GM19351 (cell line): ENCODE measurements at regions not wholly inside any gene's neighbourhood (a gene's known extent, or its start where the extent isn't known, plus 50 kb on each side); places are given as distances from the start of the nearest gene placed in this dataset.

Experiments
- ATAC-seq: cut with Tn5 transposase; IDR thresholded peaks from one replicate; pipeline ENCODE4 v1.9.1; 2021; ENCODE audit warnings: mild to moderate bottlenecking, moderate library complexity; ENCODE audit not compliant: unreplicated experiment

DNA sequence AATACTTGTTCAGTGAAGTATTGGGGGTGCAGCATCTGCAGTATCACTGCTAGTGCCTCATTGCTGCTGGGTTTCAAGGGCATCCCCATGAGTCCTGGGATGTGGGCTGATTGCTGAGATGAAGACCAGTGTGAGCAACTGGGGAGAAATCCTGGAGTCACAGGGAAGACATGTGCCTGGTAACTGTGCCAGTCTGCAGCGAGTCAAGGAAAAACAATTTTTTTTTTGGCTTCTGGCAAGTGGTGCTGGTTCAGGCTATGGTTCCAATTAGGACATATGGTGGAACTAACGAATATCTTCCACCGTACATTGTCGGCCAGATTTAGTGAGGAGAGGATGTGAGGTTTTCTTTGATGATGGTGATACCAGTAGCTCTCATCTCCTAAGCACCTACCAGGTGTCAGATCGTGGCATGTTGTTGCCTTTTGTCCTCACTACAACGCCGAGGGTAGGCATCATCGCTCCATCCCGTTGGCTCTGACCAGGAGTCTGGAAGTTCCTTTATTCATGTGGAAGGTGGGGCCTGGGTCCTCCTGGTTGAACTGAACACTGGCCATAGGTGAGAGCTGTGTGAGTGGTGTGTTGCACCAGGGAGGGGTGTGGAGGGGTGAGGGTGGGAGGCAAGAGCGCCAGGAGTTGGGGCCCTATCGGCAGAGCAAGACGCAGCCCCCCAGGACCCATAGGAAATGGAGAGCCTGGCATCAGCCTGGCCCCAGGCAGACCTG lies 118.0 kb upstream of the HS6ST1 start:
- no peak for ATAC-seq

DNA sequence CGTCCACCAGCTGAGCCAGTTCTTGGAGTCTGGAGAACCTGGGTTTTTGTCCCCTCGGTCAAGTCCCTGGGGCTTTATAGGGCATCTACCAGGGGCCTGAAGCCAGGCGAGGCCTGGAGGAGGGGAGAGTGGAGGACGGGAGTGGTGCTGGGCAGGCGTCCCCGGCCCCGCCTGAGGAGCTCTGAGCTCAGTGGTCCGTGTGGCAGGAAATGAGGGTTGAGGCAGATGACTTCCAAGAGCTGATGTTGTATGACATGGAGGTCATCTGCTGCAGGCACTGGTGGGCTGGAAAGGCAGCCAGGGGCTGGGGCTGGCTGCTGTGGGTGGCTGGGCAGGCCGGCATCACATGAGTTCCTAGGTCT lies 118.5 kb upstream of the HS6ST1 start:
- no peak for ATAC-seq

DNA sequence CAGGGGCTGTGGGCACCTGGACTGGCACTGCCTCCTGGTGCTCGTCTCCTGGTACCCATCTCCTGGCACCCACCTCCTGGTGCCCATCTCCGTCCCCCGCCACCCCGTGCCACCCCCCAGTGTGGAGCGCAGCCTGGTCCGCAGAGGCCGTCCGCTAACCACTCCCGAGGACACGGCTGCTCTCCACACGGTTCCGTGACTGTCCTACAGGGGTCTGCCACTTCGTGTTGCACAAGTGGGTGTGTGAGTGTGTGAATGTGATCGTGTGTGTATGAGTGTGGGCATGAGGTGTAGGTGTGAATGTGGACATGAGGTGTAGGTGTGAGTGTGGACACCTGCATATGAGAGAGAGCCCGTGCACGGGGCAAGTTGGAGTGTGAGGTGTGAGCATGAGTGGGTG lies 119.4 kb upstream of the HS6ST1 start:
- no peak for ATAC-seq

DNA sequence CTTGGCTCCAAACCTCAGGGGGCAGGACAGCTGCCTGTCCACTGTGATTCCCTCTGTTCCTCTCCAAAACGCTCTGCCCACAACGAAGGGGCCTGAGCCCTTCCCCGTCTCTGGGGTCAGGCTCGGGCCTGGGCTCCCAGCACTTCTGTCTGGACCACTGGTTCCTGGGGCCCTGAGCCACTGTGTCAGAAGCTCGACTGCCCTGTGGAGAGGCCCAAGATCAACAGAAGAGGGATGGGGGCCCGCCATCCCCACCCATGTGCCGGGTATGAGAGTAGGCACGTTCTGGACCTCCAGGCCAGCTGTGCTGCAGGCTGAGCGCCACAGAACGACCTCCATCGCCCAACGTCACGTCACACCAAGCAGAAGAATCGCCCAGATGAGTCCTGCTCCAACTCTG lies 119.9 kb upstream of the HS6ST1 start:
- ATAC-seq, result no peak

DNA sequence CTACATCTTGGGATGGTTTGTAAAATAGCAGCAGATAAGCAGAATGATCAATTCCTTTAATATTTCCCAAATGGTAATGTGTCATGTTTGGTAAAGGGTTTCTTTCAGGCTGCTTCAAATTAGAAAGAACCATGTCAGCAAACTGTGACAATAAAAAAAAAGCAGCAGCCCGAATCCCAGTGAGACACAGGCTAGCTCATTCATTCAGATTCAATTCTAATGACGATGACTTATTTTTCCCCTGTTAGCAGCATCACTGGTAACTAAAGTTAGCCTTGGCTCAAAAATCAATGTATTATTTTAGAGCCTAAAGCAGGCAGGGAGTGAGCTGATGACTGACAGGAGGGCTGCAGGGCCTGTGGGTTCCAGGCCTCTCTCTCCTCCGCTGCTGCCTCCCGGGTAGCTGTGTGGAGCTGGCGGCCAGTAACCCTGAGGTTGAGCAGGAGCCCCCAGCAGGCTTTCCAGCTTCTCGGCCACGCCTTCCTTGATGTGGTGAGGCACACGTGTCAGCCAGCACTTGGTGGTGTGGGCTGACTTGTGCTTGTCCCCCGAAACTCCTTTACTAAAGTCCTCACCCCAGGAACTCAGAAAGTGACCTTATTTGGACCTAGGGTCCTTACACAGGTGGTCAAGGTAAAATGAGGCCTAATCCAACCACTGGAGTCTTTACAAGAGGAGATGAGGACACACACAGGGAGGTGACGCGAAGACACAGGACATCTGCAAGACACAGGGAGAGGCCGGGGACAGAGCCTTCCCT lies 120.5 kb upstream of the HS6ST1 start:
- ATAC-seq, result no peak

DNA sequence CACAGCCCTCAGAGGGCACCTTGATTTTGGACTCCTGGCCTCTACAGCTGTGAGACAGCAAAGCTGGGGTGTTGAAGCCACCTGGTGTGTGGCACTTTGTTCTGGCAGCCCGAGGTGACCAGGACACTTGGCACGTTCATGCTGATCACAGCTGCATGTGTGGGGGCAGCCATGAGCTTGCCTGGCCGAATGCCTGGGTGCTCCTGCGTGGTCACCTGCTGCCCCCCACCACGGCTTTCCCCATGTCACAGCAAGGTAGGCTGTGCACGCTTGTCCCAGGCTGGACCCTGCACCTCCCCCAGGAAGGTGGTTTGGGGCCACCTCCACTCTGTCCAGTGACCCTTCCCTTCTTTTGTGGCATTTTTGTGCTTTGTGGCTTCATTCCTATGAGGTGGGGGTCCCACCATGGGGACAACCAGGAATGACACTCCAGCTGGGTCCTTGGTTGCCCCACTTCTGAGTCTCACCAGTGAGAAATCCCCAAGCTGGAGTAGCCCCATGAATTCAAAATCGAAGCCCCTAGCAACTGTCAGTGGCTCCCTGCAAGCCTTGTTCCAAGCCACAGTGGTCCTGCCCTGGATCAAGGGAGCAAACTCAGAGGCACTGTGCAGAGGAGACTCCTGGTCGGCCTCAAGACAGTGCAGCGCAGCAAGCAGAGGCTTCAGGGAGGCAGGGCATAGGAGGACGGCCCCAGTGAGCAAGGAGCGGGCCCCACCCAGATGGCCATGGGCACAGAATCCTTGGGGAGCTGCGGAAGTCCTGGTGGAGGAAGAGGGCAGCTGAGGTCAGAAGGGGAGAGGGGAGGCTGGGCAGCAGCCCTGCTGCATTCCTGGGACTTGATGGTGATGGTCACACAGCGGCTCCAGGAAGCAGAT lies 121.4 kb upstream of the HS6ST1 start:
- no peak for ATAC-seq

DNA sequence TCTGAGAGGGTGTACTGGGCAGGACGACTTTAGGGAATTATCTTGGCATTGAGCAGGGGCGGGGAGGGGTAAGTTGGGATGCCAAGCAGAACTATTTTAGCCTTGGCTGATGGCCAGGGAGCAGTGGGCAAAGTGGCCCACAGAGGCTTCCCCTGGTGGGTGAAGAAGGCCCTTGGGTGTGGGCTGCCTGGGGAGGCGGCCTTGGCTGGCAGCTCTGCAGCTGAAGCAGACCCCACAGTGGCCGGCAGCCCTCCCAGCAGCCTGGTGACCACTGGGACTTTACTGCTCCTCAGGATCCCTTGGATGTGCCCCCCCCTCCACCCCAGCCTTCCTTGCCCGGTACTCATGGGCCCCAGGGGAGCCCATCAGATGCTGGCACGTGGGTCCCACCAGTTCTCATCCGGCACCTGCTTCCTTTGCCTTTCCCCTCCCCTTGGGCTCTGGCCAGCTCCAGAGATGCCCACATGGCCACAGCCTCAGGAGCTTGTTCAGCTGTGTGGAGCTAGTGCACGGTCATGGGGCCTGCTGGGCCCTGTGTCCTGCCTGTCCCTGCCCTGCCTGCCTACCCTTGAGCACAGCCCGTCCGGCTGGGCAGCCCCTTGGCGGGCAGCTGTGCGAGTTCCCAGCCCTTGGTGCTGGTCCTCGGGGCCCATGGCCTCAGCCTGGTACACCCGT lies 122.1 kb upstream of the HS6ST1 start:
- no peak for ATAC-seq

DNA sequence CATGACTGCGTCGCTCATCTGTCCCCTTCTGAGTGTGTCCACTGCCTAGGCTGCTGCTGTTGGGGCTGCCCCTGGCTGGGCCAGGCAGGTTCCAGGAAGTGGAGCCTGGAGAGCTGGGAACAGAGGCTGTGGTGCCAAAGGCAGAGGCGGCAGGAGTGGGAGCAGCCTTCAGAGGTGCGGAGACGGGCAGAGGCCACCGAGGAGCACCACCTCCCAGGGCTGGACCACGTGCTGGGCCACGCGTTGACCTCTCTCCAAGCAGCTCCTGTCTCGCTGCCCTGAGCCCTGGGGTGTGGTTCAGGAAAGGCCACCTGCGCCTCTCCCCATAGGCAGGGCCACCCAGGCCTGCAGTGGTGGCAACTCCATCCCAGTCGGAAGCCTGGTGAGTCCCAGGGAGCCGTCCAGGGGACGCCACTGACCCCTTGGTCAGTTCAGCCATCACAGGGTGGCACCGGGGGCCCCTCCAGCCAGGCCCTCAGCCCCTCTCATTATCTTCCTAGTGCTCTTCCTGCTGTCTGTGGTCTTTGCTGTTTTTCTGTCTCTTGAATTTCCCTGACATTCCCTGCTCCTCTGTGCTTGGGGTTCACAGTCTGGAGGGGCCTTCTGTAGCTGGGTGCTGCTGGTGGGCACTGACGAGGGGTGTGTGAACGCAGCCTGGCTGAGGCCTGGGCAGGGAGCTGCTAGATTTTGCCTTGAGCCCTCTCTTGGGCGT lies 122.8 kb upstream of the HS6ST1 start:
- no peak for ATAC-seq

DNA sequence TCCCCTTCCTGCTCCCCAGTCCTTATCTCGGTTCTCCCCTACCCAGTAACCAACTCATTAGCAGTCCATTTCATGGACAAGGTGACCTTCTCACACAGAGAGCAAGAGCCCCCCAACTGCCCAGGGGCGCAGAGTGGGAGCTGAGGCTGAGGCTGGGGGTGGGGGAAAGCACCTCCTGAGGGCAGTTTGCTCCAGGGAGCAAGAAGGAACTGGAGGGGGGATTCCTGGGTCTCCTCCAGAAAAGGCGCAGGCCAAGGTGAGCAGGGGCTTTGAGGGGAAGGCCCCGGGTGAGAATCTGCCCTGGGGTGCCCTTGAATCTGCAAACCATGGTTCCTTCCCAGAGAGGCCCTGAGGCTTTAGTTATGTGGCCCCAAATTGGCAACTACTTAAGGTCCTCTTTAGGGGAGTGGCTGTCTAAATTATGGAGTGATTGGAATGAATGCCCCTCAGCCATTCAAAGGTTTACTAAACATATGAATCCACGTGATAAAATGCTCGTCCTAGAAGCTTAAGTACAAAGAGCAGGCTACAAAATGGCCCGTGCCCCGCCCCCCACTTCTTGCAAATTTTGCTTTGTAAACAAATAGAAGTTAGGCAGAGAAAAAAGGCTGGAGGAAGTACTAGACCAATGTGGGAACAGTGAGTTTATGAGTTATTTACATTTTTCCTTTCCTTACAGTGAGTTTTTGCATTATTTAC lies 123.5 kb upstream of the HS6ST1 start:
- no peak for ATAC-seq

DNA sequence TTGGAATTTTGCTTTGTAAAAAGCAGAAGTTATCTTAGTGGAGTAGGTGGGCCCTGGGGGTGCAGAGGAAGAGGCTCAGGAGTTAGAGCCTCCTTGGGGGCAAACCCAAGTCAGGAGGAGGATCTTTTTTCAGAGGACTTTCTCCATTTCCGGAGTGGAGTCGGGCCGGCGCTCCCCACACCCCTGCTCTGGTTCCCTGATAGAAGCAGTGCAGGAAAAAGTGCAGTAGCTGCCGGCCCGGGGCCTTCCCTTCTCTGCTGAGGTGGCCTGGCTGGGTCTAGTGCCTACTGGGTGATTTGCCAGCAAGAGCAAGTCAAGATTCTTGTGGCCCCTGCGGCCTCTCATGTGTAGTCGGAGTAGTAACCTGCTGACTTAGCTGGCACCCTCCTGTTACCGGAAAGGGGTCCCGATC lies 124.2 kb upstream of the HS6ST1 start:
- no peak for ATAC-seq

DNA sequence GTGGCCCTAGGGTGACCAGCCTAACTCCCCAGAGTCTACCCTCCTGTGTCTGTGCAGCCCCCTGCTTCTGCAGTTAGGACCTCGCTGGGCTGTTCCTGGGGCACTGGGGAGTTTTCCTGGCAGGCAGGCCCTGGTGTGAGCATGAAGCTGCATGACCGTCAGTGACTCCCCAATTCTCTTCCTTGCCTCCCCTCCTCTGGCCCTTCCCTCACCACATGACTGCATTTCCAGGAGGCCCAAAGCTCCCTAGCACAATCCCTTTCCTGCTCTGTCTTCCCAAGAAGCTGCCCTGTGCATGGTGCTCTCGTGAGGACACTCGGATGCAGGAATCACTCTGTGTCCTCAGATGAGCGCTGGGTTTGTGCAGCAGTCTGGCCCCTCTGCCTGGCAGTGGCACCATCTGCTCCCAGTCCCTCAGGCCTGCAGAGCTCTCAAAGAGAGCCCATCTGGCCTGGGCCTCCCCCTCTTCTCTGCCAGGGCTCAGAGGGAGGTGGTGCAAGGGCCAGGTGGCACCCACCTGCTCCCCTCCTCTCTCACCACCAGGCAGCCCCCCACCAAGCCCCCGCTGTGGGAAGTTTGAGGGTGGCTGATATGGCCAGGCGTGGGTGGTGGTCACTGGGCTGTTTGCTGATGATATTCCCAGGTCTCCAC lies 125.6 kb upstream of the HS6ST1 start:
- ATAC-seq, result no peak

DNA sequence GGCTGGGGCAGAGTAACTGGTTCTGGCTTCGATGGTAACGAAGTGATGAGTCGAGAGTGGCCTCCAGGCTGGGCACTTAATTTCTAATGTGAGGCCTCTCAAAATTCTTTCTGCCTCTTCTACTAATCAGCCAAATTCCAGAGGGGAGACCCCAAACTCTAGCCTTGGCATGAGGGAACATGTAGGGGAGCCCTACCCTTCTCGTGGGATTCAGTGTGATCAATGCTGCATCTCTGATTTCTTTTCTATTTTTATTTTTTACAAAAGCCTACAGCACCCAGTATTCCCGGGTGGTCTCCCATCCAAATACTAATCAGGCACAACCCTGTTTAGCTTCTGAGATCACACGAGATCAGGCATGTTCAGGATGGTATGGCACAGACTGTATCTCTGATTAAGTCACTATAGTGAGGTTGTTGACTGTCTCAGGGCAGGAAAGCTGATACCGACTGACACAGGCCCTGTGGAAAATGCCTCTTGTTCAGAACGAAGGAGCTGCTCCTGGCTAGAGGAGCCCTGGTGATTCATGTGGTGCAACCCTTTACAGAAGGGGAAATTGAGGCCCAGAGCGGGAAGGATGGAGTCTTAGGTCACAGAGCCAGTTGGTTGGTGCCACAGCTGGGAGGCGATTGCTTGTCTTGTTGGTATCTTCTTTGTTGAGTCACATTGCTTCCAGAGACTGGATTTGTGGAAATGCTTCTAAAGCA lies 126.3 kb upstream of the HS6ST1 start:
- ATAC-seq, result no peak

DNA sequence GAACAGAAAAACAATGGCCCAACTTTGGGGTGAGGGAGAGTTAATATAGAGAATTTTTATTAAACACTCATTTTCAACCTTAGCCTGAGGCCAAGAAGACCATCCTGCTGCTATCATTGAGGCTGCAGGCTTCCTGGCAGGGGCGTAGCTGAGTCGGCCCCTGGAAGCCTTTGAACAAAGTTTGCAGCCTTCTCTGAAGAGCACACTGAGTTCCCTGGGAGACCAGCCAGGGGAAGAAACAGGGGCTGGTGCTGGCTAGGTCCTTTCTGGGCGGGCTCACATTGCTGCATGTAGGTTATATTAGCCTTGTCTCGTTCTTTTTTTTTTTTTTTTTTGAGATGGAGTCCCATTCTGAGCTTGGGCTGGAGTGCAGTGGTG lies 126.8 kb upstream of the HS6ST1 start:
- no peak for ATAC-seq

DNA sequence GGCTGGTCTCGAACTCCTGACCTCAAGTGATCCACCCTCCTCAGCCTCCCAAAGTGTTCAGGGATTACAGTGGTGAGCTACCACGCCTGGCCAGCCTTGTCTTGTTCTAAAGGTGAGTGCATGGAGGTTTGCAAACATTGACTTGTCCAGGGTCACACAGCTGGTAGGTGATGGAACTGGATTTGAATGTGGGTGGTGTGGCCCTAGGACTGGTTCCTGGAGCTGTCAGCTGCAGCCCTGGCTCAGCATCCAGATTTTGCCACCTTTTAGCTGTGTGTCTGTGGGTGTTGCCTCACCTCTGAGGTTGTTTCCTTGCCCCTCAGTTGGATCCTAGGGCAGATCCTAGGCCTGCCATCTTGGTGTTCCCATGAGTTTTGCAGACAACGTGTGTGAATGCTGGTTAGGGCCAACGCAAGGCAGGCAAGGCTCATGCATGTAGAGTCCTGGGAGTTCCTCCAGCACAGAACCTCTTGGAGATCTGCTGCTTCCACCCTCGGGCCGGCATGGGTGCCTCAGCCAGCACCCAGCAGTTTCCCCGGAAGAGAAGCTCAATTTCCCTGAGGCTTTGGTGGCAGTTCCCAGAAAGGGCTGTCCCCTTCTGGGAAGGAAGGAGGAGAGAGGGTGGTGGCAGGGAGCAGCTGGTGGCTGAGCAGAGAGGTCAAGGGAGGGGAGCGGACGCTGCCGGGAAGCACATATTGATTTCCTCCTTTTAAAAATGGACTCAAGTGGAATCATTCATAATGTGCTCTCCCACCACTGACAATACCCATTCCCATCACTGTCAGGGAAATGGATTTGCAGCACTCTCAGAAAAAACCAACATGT lies 127.6 kb upstream of the HS6ST1 start:
- no peak for ATAC-seq

DNA sequence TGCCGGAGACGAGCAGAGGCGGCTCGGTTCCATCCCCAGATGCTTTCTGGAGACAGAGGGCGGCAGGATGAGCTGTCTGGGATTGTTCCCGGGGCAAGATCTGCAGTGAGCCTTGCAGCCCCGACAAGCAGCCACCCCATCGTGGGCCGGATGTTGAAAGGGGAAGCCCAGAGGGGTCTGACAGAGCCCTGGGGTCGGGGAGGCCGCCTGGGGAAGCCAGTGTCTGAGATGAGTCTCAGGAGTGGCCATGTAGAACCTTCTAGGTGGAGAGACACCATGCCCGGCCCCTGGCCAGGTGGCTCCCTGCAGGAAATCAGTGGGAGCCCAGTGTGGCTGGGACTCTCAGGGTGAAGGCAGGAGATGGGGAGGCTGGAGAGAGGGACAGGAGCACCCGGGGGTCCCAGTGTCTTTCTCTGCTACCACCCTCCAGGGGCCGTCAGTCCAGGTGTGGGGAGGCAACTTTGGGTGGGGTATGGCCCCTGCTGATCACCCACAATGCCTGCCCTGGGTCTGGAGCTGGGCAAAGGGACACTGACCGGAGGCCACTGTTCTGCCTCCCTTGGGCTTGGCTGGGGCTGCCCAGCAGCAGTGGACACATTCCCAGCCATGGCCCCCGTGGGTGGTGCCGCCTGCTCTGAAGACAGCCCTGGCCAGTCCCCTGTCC lies 128.3 kb upstream of the HS6ST1 start:
- ATAC-seq, result no peak

DNA sequence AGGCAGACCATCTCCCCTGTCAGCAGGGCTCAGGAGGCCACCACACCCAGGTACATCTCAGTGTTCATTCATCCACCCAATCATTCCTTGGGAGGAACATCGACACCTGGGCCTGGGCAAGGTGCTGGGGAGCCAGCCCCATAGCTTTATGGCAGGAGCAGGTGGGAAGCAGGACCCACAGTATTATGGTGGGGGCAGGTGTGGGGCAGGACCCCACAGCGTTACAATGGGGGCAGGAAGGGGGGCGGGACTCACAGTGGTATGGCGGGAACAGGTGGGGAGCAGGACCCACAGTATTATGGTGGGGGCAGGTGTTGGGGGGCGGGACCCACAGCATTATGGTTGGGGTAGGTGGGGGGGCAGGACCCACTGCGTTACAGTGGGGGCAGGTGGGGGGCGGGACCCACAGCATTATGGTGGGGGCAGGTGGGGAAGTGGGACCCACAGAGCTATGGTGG lies 128.9 kb upstream of the HS6ST1 start:
- no peak for ATAC-seq
